IMR-90 (cell line): ENCODE measurements at regions not wholly inside any gene's neighbourhood (a gene's known extent, or its start where the extent isn't known, plus 50 kb on each side); places are given as distances from the start of the nearest gene placed in this dataset.

Source experiments
- ATAC-seq: fragments of 200-7000 bp; cut with Tn5 transposase; 2 replicates; pipeline ENCODE4 v1.9.1; 2020; ENCODE audit warnings: low read depth, mild to moderate bottlenecking, moderate library complexity
- BruUV-seq: library from RNA; stranded (reverse); fragments of 400-500 nt; replicated peaks from 2 replicates; lab custom pipeline; 2021; lab: Mats Ljungman, UMichigan
- CTCF ChIA-PET: fragments of 300-600 bp; formaldehyde crosslinking; extraction: SDS; loops from one replicate; lab custom pipeline; 2021; ENCODE audit warnings: antibody characterized with exemption; lab: Yijun Ruan, JAX
- POLR2A ChIA-PET: fragments of 300-600 bp; sonication (Branson Sonifier 250); formaldehyde crosslinking; loops from one replicate; lab custom pipeline; 2022; ENCODE audit warnings: antibody characterized with exemption; ENCODE audit not compliant: unreplicated experiment; lab: Charles Lee
- DNase-seq: peaks from one replicate; pipeline ENCODE4 v3.0.0; 2013
- H2AFZ ChIP-seq: replicated peaks from 2 replicates; pipeline ENCODE3; 2013; ENCODE audit warnings: low read length, mild to moderate bottlenecking; ENCODE audit not compliant: poor library complexity
- H2AK5ac ChIP-seq: 2 replicates; pipeline ENCODE4 v1.6.1; 2013; ENCODE audit warnings: low read depth, low read length, inconsistent platforms
- H2AK9ac ChIP-seq: replicated peaks from 2 replicates; pipeline ENCODE3; 2013; ENCODE audit warnings: mild to moderate bottlenecking, low read depth, low read length, moderate library complexity; ENCODE audit not compliant: poor library complexity
- H2BK120ac ChIP-seq: 2 replicates; pipeline ENCODE4 v1.6.1; 2013; ENCODE audit warnings: low read depth, low read length, inconsistent platforms
- H2BK15ac ChIP-seq: 3 replicates; pipeline ENCODE4 v1.6.1; 2013; ENCODE audit warnings: low read depth, low read length, inconsistent platforms
- H2BK20ac ChIP-seq: 2 replicates; pipeline ENCODE4 v1.6.1; 2013; ENCODE audit warnings: low read depth, mild to moderate bottlenecking, inconsistent platforms, low read length, moderate library complexity
- H2BK5ac ChIP-seq: 2 replicates; pipeline ENCODE4 v1.6.1; 2013; ENCODE audit warnings: mild to moderate bottlenecking, low read depth, low read length, inconsistent platforms; ENCODE audit not compliant: poor library complexity, severe bottlenecking
- H3K14ac ChIP-seq: replicated peaks from 2 replicates; pipeline ENCODE4 v1.6.1; 2013; ENCODE audit warnings: low read depth, low read length, inconsistent platforms
- H3K18ac ChIP-seq: 2 replicates; pipeline ENCODE4 v1.6.1; 2013; ENCODE audit warnings: low read depth, low read length, control low read depth
- H3K23ac ChIP-seq: 2 replicates; pipeline ENCODE4 v1.6.1; 2013; ENCODE audit warnings: low read depth, low read length, inconsistent platforms
- H3K27ac ChIP-seq: 2 replicates; pipeline ENCODE4 v1.5.1; 2013; ENCODE audit warnings: mild to moderate bottlenecking, control low read depth, low read length; ENCODE audit not compliant: insufficient read depth
- H3K27me3 ChIP-seq: 2 replicates; pipeline ENCODE4 v1.6.1; 2013; ENCODE audit warnings: low read length; ENCODE audit not compliant: control insufficient read depth, insufficient read depth
- H3K36me3 ChIP-seq: 2 replicates; pipeline ENCODE4 v1.6.1; 2013; ENCODE audit warnings: low read length, mixed read lengths; ENCODE audit not compliant: control insufficient read depth, insufficient read depth
- H3K4ac ChIP-seq: 2 replicates; pipeline ENCODE4 v1.6.1; 2013; ENCODE audit warnings: low read depth, low read length, inconsistent platforms
- H3K4me1 ChIP-seq: 2 replicates; pipeline ENCODE4 v1.6.1; 2013; ENCODE audit warnings: low read length, mixed read lengths; ENCODE audit not compliant: control insufficient read depth, insufficient read depth
- H3K4me2 ChIP-seq: 2 replicates; pipeline ENCODE4 v1.6.1; 2013; ENCODE audit warnings: low read depth, mild to moderate bottlenecking, control low read depth, low read length, moderate library complexity
- H3K4me3 ChIP-seq: 2 replicates; pipeline ENCODE4 v1.5.1; 2013; ENCODE audit warnings: low read depth, mild to moderate bottlenecking, control low read depth, low read length, moderate library complexity; ENCODE audit not compliant: insufficient read depth
- H3K56ac ChIP-seq: 2 replicates; pipeline ENCODE4 v1.6.1; 2013; ENCODE audit warnings: low read length, inconsistent platforms; ENCODE audit not compliant: insufficient read depth; ENCODE audit errors: extremely low read depth
- H3K79me1 ChIP-seq, 2 experiments: 2 replicates each; pipeline ENCODE4 v1.6.1; 2013; ENCODE audit warnings: low read length in 2 of 2, inconsistent platforms in 1 of 2, low read depth in 1 of 2
- H3K9ac ChIP-seq: 2 replicates; pipeline ENCODE4 v1.6.1; 2013; ENCODE audit warnings: low read depth, low read length, control low read depth
- H3K9me1 ChIP-seq: 2 replicates; pipeline ENCODE4 v1.6.1; 2013; ENCODE audit warnings: low read length, inconsistent platforms; ENCODE audit not compliant: insufficient read depth
- H3K9me3 ChIP-seq: 2 replicates; pipeline ENCODE4 v1.6.1; 2013; ENCODE audit warnings: low read length; ENCODE audit not compliant: control insufficient read depth, insufficient read depth
- H4K20me1 ChIP-seq: 2 replicates; pipeline ENCODE4 v1.6.1; 2013; ENCODE audit warnings: low read length, inconsistent platforms; ENCODE audit not compliant: insufficient read depth
- H4K5ac ChIP-seq: 2 replicates; pipeline ENCODE4 v1.6.1; 2013; ENCODE audit warnings: mild to moderate bottlenecking, low read depth, low read length, control low read depth
- H4K8ac ChIP-seq, 2 experiments: 2 replicates each; pipeline ENCODE4 v1.6.1; 2013; ENCODE audit warnings: low read depth in 2 of 2, low read length in 2 of 2, control low read depth in 1 of 2, inconsistent platforms in 1 of 2
- H4K91ac ChIP-seq: 2 replicates; pipeline ENCODE4 v1.6.1; 2013; ENCODE audit warnings: low read depth, low read length, inconsistent platforms; ENCODE audit not compliant: insufficient read depth
- BHLHE40 ChIP-seq: fragments of 150-350 bp; IDR thresholded peaks from 2 replicates; pipeline ENCODE4 v1.6.1; 2016; ENCODE audit warnings: mild to moderate bottlenecking, low read depth, low read length
- CEBPB ChIP-seq: IDR thresholded peaks from 2 replicates; pipeline ENCODE4 v1.6.1; 2012; ENCODE audit warnings: low read depth, low read length, improper control_type of control experiment
- FOS ChIP-seq: fragments of 150-350 bp; IDR thresholded peaks from 2 replicates; pipeline ENCODE4 v1.6.1; 2016; ENCODE audit warnings: low read depth, low read length
- MAFK ChIP-seq: IDR thresholded peaks from 2 replicates; pipeline ENCODE4 v1.6.1; 2012; ENCODE audit warnings: low read depth, low read length, improper control_type of control experiment
- MAZ ChIP-seq: IDR thresholded peaks from 2 replicates; pipeline ENCODE4 v1.6.1; 2012; ENCODE audit warnings: low read depth, mild to moderate bottlenecking, low read length, improper control_type of control experiment, moderate library complexity, borderline replicate concordance
- RCOR1 ChIP-seq: IDR thresholded peaks from 2 replicates; pipeline ENCODE4 v1.6.1; 2012; ENCODE audit warnings: mild to moderate bottlenecking, low read length, improper control_type of control experiment; ENCODE audit not compliant: insufficient replicate concordance
- SMC3 ChIP-seq: fragments of 150-350 bp; IDR thresholded peaks from 2 replicates; pipeline ENCODE4 v1.6.1; 2016; ENCODE audit warnings: low read depth, mild to moderate bottlenecking, antibody characterized with exemption, low read length, moderate library complexity
- WGBS, 2 experiments: methylation state at CpG; one replicate each; pipeline versions ENCODE4 v1.1.5 to v1.1.7; 2013; ENCODE audit warnings: missing lambda C conversion rate in 2 of 2; ENCODE audit not compliant: insufficient read length in 1 of 2; ENCODE audit errors: extremely low coverage in 2 of 2; 5-methylcytosine and 5-hydroxymethylcytosine counted together
- dilution Hi-C: fragments of 300-500 bp; cut with HindIII; formaldehyde crosslinking; loops from one replicate; pipeline ENCODE4 v1.14.3; 2018; ENCODE audit warnings: low sequenced_read_pairs; ENCODE audit not compliant: unreplicated experiment
- in situ Hi-C: fragments of 300-500 bp; cut with MboI; formaldehyde crosslinking; loops from 3 replicates; pipeline ENCODE4 v1.14.3; 2019; ENCODE audit warnings: low sequenced_read_pairs, inconsistent platforms, mixed read lengths
- intact Hi-C: fragments of 100-400 bp; cut with micrococcal nuclease; formaldehyde crosslinking; loops from 2 replicates; pipeline ENCODE4 v1.10.0; 2022
- TF ChIP-seq, protein P1 (sequence below): conservative IDR thresholded peaks from 2 replicates; pipeline ENCODE4 v1.5.1; 2012; ENCODE audit warnings: mild to moderate bottlenecking, low read depth, low read length, improper control_type of control experiment

GRCh38 chr2:12452185-12452584 lies 264.6 kb upstream of the TRIB2 start:
- BruUV-seq = no TSS peak
- Histone ChIP-seq H4K91ac (no peak overlapping the region), H2AK5ac (no peak overlapping the region), H3K4me1 (peaks cover 23% of the 10 kb centered on the region), H3K4ac (peak overlapping the region; percentile 97; the same call in 1 of the 2 replicates), H3K27me3 (no peaks in the 10 kb centered on the region), H4K8ac (peak overlapping the region; percentile 85 to 95; a peak in 2 of 4 replicates), H2BK20ac (peak overlapping the region; percentile 92; the same call in 1 of the 2 replicates), H3K23ac (no peak overlapping the region; the same call in 1 of the 2 replicates), H2BK120ac (peak overlapping the region; percentile 98; the same call in 1 of the 2 replicates), H4K5ac (peak overlapping the region; percentile 97; the same call in 1 of the 2 replicates), H3K56ac (peak overlapping the region; percentile 81), H3K9me3 (no peaks in the 10 kb centered on the region), H2AK9ac (no peak overlapping the region), H3K14ac (no peak overlapping the region), H2AFZ (no peak overlapping the region), H3K4me3 (peak overlapping the region; percentile 20; the same call in 1 of the 2 replicates), H2BK5ac (peak overlapping the region; percentile 99), H3K9ac (peak overlapping the region; percentile 78; the same call in 1 of the 2 replicates), H2BK15ac (peak overlapping the region; percentile 99; the same call in 1 of the 3 replicates), H3K4me2 (peak overlapping the region; percentile 94), H3K27ac (peak overlapping the region; percentile 100; the same call in 1 of the 2 replicates), H3K79me1 (no peaks in the 10 kb centered on the region), H3K18ac (no peak overlapping the region; the same call in 1 of the 2 replicates), H3K36me3 (no peaks in the 10 kb centered on the region), H4K20me1 (no peaks in the 10 kb centered on the region), H3K9me1 (peaks cover 8% of the 10 kb centered on the region; the same call in 1 of the 2 replicates)
- intact Hi-C loops (loop anchor here (10.0 kb wide), 2 partner anchors 127 to 277 kb away; no protein-coding TSS in a partner anchor), dilution Hi-C loops (no loop called here), in situ Hi-C loops (no loop called here)
- ATAC-seq (peak; percentile 80), DNase-seq (peak; percentile 96)
- WGBS, 2 experiments = no CpG with 5 or more reads among the region's 2 CpGs
- 0 out of 2 replicates have a peak, but pooled peaks have one; percentile 30 for TF ChIP-seq FOS
- TF ChIP-seq SMC3 = no peak
- TF ChIP-seq MAZ = no peak
- TF ChIP-seq CEBPB = peak; percentile 57; the same call in 1 of the 2 replicates
- TF ChIP-seq BHLHE40 = 0 out of 2 replicates have a peak, but pooled peaks have one; percentile 32
- TF ChIP-seq, protein P1, sequence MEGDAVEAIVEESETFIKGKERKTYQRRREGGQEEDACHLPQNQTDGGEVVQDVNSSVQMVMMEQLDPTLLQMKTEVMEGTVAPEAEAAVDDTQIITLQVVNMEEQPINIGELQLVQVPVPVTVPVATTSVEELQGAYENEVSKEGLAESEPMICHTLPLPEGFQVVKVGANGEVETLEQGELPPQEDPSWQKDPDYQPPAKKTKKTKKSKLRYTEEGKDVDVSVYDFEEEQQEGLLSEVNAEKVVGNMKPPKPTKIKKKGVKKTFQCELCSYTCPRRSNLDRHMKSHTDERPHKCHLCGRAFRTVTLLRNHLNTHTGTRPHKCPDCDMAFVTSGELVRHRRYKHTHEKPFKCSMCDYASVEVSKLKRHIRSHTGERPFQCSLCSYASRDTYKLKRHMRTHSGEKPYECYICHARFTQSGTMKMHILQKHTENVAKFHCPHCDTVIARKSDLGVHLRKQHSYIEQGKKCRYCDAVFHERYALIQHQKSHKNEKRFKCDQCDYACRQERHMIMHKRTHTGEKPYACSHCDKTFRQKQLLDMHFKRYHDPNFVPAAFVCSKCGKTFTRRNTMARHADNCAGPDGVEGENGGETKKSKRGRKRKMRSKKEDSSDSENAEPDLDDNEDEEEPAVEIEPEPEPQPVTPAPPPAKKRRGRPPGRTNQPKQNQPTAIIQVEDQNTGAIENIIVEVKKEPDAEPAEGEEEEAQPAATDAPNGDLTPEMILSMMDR = no peak
- no peak for TF ChIP-seq RCOR1
- TF ChIP-seq MAFK = no peak
- CTCF ChIA-PET = interaction anchor here (0.9 to 1.2 kb wide), 2 partner anchors 264 to 623 kb away, joined by 3 to 4 read pairs; no protein-coding TSS in a partner anchor
- POLR2A ChIA-PET = no interaction called here
